NCI-H1694 treated with DMSO at 0.1 percent for 48 hours (cell line): ENCODE measurements at regions not wholly inside any gene's neighbourhood (a gene's known extent, or its start where the extent isn't known, plus 50 kb on each side); places are given as distances from the start of the nearest gene placed in this dataset.
"Not testable (repeated sequence)": the region's sequence is repeated elsewhere in the genome, so short reads cannot be mapped to it uniquely, and the experiment has no call there.

ENCODE experiments used
- DNase-seq: peaks from one replicate; lab custom pipeline; 2025; lab: John Stamatoyannopoulos, UW

DNA sequence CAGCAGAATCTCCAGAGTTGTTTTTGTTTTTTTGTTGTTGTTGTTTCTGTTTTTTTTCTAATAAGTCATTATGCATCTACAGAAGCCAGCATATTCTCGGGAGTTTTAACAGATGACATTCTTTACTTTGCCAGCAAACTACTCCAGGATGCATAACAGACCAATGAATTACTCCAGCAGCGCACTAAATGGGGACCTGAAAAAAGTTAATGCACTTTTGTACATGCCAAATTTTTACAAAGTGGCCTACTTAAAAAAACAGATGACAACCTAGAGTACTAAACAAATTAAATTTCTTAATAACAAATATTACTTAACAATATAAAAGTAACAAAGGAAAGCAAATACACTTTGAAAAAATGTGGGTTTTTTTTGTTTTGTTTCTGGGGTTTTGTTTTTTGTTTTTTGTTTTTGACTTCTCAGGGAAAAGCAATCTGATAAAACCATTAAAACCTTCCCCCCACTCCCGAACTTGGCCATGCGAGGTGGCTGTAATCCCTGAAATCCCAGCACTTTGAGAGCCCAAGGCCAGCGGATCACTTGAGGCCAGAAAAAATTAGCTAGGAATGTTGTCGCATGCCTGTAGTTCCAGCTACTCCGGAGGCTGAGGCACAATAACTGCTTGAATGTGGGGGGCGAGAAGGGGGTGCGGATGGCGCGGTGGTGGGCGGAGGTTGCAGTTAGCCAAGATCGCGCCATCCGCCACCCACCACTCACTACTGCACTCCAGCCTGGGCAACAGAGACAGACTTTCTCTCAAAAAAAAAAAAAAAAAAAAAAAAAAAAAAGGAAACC lies 352.4 kb downstream of the CETN3 start:
- DNase-seq: no peak

DNA sequence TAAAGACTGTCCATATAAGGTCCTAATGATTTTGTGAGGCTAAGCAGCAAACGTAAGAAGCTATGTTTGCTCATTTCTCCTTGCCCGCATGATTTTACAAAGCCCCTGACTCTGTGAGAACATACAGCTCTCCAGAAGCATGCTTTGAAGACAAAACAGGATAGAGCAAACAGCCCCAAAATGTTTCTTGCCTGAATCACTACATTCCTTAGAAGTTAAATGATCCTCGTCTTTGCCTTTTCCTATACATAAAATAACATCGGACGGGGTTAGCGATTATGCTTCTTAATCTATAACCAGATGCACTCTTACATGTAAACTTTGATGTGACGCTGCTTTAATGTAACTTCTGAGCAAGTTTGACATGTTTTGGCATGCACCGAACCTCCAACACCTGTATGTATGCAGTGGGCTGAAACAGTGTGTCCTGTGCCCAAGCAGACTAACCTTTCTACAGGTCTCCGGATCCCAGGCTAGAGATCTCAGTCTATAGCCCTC lies 353.7 kb downstream of the CETN3 start:
- DNase-seq: no peak

DNA sequence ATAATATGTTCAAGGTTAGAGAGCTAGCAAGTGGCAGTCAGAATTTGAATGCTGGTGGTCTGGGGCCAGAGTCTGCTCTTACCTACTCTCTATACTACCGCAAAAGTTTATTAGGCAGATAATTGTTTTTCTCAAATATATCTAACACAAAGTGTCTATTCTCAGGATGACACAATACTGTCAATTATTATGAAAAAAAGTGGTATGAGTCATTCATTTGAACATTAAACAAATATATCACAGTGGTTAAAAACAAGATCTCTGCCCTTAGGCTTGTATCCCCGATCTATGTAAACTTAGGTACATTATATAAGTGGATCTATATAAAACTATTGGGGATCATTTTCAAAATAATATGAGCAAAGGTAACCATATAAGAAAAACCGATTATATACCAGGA lies 354.9 kb downstream of the CETN3 start:
- no peak for DNase-seq

DNA sequence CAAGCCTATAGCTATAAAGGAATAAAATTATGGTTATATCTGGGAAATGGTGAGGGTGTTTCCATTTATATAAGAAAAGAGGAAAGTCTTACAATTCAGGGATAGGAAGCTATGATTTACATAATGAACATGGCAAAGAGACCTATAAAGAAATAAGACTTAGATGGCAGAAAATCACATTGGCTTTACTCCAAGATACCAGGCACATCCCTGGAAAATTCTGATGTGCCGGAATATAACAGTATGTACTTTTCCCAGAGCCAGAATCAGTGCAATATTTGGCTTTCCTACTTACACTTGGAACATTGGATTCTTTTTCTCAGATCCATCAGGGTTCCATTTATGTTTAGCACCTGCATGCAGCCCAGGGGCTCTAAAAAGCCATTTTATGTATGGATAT lies 357.8 kb downstream of the CETN3 start:
- no peak for DNase-seq

DNA sequence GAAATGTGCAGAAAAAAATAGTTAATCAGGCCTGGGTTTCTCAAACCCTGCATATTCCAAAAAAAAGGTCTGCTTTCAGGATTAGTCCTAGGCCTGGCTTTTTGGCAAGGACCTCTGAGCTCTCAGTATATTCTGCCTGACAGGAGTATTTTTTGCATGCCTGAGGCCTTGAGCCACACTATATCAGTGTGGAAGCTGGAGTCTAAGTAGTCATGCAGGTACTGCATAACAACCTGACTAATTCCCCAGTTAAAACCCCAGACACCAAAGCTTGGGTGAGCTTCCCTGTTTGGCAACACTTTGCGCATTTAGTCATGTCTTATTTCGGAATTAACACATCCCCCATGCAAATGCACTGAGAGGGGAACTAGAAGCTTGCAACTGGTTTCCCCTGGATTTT lies 359.5 kb downstream of the CETN3 start:
- no peak for DNase-seq

DNA sequence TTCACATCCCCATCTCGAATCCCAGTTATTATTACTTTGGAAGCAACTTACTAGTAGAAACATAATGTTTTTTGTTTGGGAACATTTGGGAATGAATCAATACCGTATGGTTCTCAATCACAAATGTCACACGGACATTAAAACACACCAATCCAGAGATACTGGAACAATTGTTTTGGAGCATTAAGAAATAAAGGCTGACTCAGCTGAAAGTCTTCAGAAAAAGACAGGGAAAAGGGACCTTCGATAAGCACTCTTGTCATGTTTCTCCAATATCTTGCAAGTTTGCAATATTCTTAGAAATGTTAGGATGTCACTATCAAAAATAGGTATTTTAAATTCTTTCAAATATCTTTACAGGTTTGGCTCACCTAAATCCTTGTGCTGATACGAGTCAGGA lies 362.4 kb downstream of the CETN3 start:
- no peak for DNase-seq

DNA sequence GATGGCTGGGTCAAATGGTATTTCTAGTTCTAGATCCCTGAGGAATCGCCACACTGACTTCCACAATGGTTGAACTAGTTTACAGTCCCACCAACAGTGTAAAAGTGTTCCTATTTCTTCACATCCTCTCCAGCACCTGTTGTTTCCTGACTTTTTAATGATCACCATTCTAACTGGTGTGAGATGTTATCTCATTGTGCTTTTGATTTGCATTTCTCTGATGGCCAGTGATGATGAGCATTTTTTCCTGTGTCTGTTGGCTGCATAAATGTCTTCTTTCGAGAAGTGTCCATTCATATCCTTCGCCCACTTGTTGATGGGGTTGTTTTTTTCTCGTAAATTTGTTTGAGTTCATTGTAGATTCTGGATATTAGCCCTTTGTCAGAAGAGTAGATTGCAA lies 369.5 kb downstream of the CETN3 start:
- DNase-seq: not testable (repeated sequence)

DNA sequence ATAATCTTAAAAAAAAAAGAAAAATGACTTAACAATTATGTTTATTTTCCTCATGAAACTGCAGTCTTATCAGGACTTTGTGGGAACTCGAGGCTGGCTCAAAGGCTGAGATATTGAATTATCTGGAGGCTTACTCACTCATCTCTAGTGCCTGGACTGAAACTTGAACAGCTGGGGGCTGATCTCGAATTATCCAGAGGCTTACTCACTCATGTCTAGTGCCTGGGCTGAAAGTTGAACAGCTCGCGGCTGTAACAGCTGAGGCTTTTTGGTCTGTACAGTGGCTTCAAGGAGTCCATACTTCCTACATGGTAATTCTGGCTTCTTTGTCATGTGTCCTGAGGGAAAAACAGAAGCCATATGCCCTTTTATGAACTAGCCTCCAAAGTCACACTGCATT lies 371.9 kb downstream of the CETN3 start:
- DNase-seq: no peak

DNA sequence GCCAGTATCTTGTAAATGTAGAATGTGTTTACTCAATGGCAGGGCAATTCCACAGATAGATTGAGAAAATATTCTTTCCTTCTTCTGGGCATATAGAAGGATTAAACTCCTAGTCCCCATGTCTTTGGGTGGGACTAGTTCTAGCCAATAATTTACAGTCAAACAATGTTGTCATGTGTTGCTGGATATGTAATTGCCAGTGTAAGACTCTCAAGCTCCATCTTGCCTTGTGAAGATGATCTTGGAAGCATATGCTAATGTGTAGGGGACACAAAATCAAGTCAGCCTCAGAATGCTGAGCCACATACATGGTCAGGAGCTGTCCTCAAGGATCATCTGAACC lies 386.9 kb downstream of the CETN3 start:
- no peak for DNase-seq

DNA sequence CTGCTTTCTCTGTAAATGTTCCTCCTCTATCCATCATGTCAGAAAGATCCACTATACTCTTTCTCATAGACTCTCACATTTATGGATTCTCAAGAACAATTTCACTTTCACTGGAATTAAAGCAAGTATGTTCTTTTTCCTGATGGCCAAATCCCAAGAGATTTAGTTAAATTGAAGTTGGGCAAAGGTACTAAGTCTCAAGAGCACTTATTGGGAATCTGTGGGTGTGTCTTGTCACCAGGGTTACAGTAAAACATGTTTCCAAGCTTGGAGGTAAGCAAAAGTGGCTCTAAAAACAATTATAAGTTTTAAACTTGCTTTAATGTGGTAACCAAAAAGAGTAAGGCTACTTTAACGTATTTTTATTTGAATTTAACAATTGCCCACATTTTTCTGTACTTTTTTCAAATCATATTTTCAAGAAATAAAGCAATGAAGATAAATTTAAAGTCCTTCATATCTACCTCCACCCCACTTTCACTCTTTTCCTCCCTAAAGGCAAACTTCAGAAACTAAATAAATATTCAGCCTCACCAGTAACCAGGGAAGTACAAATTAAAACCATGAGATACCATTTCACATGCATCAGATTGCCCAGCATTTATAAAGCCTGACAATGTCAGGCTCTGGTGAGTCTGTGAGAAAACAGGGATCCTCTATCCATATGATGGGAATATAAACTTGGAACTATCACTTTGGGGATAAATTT lies 387.4 kb downstream of the CETN3 start:
- DNase-seq: no peak

DNA sequence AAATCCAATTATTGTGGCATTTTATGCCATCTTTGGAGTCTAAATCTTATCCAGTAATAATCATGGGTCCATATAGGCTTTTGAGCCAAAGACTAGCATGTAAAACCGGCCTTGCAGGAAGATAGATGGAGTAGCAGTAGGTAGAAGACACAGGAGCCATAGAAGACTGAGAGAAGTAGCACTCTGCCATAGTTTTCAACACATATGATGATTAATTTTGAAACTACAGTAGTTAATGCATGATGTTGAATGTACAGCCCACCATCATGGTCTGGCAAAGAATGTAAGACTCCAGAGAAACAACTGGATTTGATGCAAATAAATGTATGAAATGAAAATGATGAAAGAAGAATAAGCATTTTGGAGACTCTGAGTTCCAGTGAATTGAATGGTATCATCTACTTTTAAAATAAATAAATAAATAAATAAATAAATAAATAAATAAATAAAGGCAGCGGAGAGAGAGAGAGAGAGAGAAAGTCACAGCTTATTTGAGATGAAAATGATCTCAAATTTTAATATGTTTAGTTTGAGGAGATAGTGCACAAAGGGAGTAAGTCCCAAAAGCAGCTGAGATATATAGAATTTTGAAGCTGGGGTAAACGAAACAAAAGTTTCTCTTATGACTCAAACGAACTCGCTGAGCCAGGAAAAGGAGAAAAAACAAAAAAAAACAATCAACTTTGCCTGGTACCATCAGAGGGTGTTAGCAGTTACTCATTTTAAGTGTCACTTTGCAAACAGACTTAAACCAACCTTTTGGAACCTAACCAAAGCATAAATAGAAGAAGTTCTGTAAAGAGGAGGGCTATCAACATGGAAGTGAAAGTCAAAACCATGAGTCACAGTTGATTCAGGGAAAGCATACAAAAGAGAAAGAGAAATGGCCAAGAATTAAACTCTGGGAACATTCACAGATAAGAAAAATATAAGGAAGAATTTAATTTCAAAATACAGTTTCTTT lies 388.7 kb downstream of the CETN3 start:
- no peak for DNase-seq

DNA sequence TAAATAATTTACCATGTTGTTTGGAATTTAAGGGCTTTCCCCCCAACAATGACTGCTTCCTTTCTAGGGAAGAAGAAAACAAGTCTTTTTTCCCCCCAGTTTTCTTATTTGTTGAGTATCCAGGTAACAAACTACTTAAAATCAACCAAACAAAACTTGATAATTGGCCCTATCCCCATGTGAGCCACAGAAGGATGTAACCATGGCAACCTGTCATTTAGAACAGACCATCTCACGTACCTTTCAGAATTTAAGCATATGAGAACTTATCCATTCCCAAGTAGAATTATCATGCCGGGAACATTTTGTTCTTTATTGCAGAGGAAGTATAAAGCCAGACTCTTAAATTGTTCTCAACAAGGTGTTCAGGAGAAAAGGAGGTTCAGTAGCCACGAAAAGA lies 392.3 kb downstream of the CETN3 start:
- DNase-seq: no peak

DNA sequence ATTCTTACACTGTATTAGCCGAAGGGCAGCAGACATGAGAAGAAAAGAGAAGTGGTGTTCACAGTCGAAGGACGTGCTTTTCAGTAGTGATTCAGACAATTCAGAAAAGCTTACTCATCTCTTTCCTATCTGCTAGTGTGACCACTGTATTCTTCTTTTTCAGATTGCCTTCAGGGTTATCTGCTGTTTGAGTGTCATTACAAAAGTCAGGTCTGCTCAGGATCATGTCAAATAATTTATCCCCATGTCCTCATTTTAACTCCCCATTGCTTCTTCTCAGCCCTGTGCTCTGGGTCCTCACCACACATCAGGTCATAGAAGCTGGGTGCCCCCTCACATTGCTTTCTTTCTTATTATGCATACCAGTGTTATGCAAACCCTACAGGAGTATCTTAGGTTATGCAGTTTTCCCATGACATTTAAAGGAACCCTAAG lies 394.0 kb downstream of the CETN3 start:
- no peak for DNase-seq

DNA sequence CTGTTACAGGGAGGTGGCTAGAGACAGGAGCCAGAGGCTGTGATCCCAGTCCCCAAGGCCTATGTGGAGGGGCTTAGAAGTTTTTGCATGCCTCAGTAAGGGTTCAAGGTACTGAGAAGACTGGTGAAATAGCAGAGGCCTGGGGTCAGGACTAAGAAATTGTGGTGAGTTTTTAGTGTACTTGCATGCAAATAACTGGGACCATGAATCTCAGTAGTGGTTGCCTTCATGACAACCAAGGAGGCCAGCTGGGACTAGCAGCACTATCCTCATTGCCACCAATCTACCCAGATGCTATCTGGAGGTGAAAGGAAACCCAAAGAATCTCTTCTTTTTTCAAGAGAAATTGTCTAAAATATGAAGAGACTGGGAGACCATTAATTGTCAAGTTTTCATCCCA lies 395.1 kb downstream of the CETN3 start:
- DNase-seq: no peak

DNA sequence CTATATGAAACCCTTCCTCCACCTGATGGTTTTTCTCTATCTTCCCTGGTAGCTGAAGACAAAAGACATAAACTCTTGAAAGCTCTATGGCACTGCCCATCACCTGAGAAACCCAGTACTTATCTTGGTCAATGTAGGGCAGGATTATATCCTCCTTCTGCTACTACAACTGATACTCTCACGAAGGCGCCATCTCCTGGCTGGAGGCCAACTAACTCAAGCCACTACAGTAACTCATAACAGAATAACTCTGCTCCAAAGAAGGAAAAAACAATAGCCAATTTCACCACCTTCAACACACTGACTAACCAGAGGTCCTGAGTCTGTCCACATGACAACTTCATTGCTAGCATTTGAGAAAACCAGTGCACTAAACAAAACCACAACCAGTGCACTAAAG lies 409.2 kb downstream of the CETN3 start:
- no peak for DNase-seq

DNA sequence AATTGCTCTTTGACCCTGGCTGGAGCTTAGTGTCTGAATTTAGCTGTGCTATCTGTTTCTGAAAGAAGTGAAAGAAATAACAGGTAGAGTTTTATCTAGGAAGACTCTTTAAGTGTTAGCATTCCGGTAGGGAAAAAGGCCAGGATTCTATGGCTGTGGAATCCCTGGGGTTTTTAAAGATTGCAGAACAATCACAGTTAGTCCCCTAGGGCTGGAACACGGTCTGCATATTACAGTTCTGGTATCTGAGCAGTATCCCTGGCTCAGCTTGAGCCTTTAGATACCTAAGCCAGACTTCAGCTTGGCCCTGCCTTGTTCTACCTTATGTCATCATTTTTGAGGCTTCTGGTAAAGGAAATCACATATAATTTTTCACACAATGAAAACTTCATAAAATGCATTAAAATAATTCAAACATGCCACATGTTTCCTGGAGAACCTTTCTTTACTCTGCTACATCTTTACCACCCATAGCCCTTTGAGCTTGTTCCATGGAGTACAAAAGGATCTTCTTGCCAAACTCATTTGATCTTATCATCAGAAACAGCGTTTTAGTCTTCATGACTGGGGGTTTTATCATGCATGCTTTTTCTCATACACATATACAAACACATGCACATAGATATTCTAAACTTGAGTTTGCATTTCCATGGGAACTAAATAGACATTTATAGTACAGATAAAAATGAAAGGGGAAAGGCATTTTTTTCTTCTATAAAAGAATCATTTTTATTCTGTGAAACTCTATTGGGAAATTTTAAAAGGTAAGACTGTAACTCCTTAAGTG lies 410.8 kb downstream of the CETN3 start:
- DNase-seq: no peak

DNA sequence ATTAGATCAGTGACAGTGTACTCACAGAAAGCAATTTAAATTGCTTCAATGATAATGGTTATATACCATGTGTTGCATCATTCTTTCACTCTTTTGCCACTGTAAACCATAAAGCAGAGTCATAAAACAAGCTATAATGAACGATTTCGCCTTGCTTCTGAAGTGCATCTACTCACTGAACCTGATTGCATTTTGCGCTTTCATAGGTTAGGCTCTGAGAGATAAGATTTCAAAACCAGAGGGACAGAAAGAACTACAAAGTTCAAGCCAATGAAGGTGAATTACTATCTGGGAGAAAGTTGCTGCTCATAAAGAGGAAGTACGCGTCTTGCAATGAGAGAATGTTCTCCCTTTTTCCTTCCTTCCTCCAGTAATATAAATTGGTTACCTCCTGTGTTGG lies 412.7 kb downstream of the CETN3 start:
- DNase-seq: no peak

DNA sequence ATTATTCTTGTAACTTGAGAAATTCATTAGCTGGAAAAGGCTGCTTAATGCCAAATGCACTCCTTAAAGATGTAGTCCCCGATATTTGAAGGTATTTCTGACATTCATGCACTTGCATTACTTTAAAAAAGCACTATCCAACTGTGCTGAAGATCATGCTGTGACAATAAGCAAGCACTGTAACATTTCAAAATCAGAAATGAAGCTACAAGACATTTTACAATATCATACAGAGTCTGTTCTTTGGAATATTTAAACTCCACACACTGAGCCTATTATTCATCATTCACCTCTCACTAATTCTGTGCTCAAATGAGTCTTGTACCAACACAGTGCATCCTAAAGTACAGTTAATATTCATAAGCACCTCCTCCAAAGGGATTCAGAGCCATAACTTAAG lies 413.2 kb downstream of the CETN3 start:
- DNase-seq: no peak

DNA sequence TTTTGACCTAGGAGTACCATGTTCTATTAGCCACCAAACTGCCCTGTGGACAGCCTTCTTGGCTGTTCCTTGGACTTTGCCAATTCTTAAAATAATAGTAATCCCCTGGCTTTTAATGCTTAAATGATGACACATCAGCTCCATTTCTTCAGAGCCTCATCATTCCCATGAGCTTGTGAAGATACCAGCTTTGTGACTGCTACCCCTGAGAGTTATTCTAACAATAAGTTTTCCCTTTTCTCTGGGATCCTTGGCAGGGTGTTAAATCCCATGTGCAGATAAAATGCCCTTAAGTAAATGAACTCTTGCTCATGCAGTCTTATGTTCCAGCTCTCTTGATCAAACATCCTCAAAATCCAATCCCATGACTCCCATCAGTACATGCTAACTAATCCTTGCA lies 415.3 kb downstream of the CETN3 start:
- no peak for DNase-seq

DNA sequence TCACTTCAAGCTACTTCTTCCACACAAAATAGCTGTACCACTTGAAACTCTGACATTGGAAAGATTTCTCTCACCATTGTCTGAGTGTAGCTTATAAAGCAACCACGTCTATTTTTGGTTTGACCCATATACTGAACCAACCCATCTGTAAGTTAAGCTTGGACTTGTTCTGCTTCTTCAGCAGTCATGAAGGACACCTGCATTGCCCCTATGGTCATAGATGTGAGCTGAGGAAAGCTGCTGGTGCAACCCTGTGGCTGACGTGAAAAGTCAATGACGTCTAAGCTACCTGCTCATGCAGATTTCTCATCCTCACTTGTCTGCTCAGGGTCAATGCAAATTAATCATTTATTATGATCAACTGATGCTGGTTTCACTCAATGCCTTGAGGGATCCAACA lies 417.4 kb downstream of the CETN3 start:
- DNase-seq: no peak

DNA sequence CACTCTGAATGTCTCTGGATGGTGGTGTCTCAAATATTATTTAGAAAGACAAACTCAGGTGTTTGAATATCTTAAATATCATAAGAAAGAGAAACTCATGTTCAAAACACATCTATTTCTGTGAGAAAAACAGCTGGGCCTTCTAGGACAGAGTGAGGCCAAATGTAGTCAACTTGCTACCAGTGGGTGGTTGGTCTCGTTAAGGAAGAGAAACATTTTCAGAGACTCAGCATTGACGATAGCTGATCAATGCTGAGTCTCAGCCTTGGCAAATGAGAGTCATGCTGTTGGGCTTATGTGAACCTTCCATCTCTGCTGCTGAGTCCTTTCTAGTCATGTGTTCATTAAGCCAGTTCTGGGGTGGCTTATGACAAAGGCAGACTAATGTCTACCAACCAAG lies 418.0 kb downstream of the CETN3 start:
- DNase-seq: no peak

DNA sequence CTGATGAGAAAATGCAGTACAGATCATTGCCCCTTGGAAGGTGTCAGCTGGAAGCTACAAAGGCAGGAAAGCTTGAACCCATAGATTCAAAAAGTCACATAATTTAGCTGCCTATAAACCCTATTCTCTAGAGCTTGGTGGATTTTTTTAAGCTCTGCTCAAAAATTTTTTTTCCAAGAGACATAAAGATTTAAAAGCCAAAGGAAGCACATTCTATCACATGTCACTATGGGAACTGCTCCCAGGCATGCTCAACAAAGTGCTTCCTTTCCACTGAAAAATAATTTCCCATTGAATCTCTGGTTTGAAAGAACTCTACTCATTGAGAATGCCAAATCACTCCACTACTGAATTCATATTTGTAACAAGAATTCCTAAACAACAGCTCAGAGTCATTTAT lies 419.8 kb downstream of the CETN3 start:
- DNase-seq: no peak
